Naive thymus-derived CD4-positive, alpha-beta T cell (primary cell): ENCODE measurements at regions not wholly inside any gene's neighbourhood (a gene's known extent, or its start where the extent isn't known, plus 50 kb on each side); places are given as distances from the start of the nearest gene placed in this dataset.

ENCODE experiments used
- ATAC-seq: fragments of 150-1000 bp; cut with Tn5 transposase; 2 replicates; pipeline ENCODE4 v1.10.0; 2021; ENCODE audit warnings: mild to moderate bottlenecking, moderate library complexity
- CTCF ChIA-PET: fragments of 350-600 bp; sonication (Branson Sonifier 250); formaldehyde crosslinking; loops from one replicate; lab custom pipeline; 2021; ENCODE audit warnings: antibody characterized with exemption; lab: Charles Lee
- POLR2A ChIA-PET: fragments of 350-600 bp; sonication (Branson Sonifier 250); formaldehyde crosslinking; loops from one replicate; lab custom pipeline; 2021; ENCODE audit warnings: antibody characterized with exemption, inconsistent platforms; lab: Charles Lee
- DNase-seq, 9 donors: peaks; one replicate each; pipeline versions ENCODE4 v3.0.0 to v3.0.0-alpha.2; 2020 to 2022; ENCODE audit warnings: mixed read lengths in 1 of 9
- H3K27ac ChIP-seq: one replicate; pipeline ENCODE4 v1.7.0; 2013; ENCODE audit warnings: mild to moderate bottlenecking, low read depth, low read length, moderate library complexity
- H3K27me3 ChIP-seq, 2 donors: one replicate each; pipeline ENCODE4 v1.7.0; 2013; ENCODE audit warnings: low read length in 2 of 2, mild to moderate bottlenecking in 2 of 2, moderate library complexity in 2 of 2; ENCODE audit not compliant: control insufficient read depth in 2 of 2, insufficient read depth in 2 of 2
- H3K36me3 ChIP-seq, 3 experiments: 1 replicate in 2 of 3; 2 replicates in 1 of 3; pipeline ENCODE4 v1.7.0; 2013; ENCODE audit warnings: low read length in 3 of 3, mild to moderate bottlenecking in 3 of 3, moderate library complexity in 1 of 3; ENCODE audit not compliant: insufficient read depth in 3 of 3, control insufficient read depth in 2 of 3
- H3K4me1 ChIP-seq, 2 donors: one replicate each; pipeline ENCODE4 v1.7.0; 2013; ENCODE audit warnings: low read length in 2 of 2, mild to moderate bottlenecking in 2 of 2, moderate library complexity in 1 of 2; ENCODE audit not compliant: control insufficient read depth in 2 of 2, insufficient read depth in 2 of 2
- H3K4me3 ChIP-seq: 2 replicates; pipeline ENCODE4 v1.7.0; 2013; ENCODE audit warnings: mild to moderate bottlenecking, low read length
- H3K9me3 ChIP-seq, 3 experiments: 1 replicate in 2 of 3; 2 replicates in 1 of 3; pipeline ENCODE4 v1.7.0; 2013; ENCODE audit warnings: low read length in 3 of 3; ENCODE audit not compliant: control insufficient read depth in 2 of 3
- H3K27ac Mint-ChIP-seq, 9 donors: one replicate each; pipeline ENCODE4 v1.8.0; 2020 to 2022; ENCODE audit warnings: mixed read lengths in 9 of 9, mild to moderate bottlenecking in 8 of 9, moderate library complexity in 5 of 9, inconsistent platforms in 2 of 9
- H3K27me3 Mint-ChIP-seq, 5 donors: one replicate each; pipeline ENCODE4 v1.8.0; 2021 to 2022; ENCODE audit warnings: mixed read lengths in 5 of 5, mild to moderate bottlenecking in 1 of 5
- H3K36me3 Mint-ChIP-seq, 5 donors: one replicate each; pipeline ENCODE4 v1.8.0; 2020 to 2022; ENCODE audit warnings: mixed read lengths in 5 of 5, mild to moderate bottlenecking in 3 of 5, inconsistent platforms in 1 of 5
- H3K4me1 Mint-ChIP-seq, 7 donors: one replicate each; pipeline ENCODE4 v1.8.0; 2020 to 2022; ENCODE audit warnings: mixed read lengths in 7 of 7, mild to moderate bottlenecking in 3 of 7, inconsistent platforms in 1 of 7
- H3K4me3 Mint-ChIP-seq, 10 donors: one replicate each; pipeline ENCODE4 v1.8.0; 2020 to 2022; ENCODE audit warnings: mild to moderate bottlenecking in 10 of 10, mixed read lengths in 10 of 10, moderate library complexity in 6 of 10, inconsistent platforms in 2 of 10
- H3K9me3 Mint-ChIP-seq, 11 donors: one replicate each; pipeline ENCODE4 v1.8.0; 2020 to 2022; ENCODE audit warnings: mixed read lengths in 11 of 11, mild to moderate bottlenecking in 4 of 11, inconsistent platforms in 1 of 11, moderate library complexity in 1 of 11
- intact Hi-C, 2 donors: fragments of 100-400 bp; cut with micrococcal nuclease; formaldehyde crosslinking; loops; one replicate each; pipeline ENCODE4 v1.15.1; 2023

DNA sequence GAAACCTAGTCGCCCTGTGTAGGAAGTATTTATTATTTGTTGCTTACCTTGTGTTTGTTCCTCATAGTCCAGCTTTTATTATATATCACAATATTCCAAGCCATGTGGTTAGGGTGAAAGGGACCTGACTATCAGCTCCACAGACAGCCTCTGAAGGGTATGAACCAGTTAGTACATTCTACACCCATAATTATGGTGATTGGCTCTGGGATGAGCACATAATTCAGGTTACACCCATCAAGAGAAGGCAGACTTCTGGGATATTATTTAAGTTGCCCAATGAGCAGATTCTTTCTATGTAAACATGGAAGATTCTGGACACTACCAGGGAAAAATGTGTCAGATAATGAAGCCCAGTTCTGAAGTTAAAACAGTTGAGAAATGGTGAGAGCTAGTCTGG is 168.0 kb downstream of the KIF4B start:
- no peaks in the 10 kb centered on the region for H3K4me1 Mint-ChIP-seq
- H3K36me3 ChIP-seq: no peaks in the 10 kb centered on the region
- H3K27ac ChIP-seq: no peak overlapping the region
- H3K9me3 ChIP-seq: no peaks in the 10 kb centered on the region
- DNase-seq: no peak
- H3K9me3 Mint-ChIP-seq: peaks cover 0 to 25% (median 11%) of the 10 kb centered on the region in 11 donors
- ChIA-PET CTCF (no interaction called here), POLR2A (no interaction called here)
- no peaks in the 10 kb centered on the region for H3K4me1 ChIP-seq
- H3K36me3 Mint-ChIP-seq: peaks cover 0 to 4% (median 0%) of the 10 kb centered on the region in 5 donors
- no peak for ATAC-seq
- H3K4me3 ChIP-seq: no peak overlapping the region
- no peaks in the 10 kb centered on the region for H3K27me3 ChIP-seq
- H3K27ac Mint-ChIP-seq: no peak overlapping the region
- intact Hi-C loops: no loop called here
- no peak overlapping the region for H3K4me3 Mint-ChIP-seq
- H3K27me3 Mint-ChIP-seq: peaks cover 0 to 11% (median 4%) of the 10 kb centered on the region in 5 donors

DNA sequence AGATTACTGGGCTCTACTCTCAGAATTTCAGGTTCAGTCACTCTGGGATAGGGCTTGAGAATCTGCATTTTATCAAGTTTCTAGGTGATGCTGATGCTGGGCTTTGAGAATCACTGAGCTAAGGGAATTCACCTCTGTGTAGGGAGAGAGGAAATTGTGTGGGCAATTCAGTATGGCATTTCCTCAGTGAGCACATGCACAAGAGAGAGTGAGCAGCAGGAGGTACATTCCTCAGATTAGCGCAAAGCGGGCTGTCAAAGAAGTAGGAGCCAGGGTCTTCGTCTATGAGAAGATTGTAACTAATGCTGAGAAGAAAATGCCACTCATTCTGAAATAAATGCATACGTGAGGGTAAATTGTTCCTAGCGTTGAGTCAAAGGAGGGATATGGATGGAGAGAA is 175.9 kb downstream of the KIF4B start:
- intact Hi-C loops: no loop called here
- H3K4me1 ChIP-seq: no peaks in the 10 kb centered on the region
- no peak overlapping the region for H3K4me3 Mint-ChIP-seq
- H3K9me3 ChIP-seq: peaks cover 0 to 4% (median 0%) of the 10 kb centered on the region in 3 experiments
- H3K9me3 Mint-ChIP-seq: peaks cover 2 to 26% (median 12%) of the 10 kb centered on the region in 11 donors
- no peak overlapping the region for H3K4me3 ChIP-seq
- H3K36me3 ChIP-seq: no peaks in the 10 kb centered on the region
- H3K27me3 ChIP-seq: no peaks in the 10 kb centered on the region
- peaks cover 0 to 30% (median 14%) of the 10 kb centered on the region in 5 donors for H3K27me3 Mint-ChIP-seq
- H3K27ac ChIP-seq: no peak overlapping the region
- POLR2A ChIA-PET: no interaction called here
- DNase-seq (no peak), ATAC-seq (no peak)
- peaks cover 0 to 3% (median 0%) of the 10 kb centered on the region in 5 donors for H3K36me3 Mint-ChIP-seq
- H3K27ac Mint-ChIP-seq: no peak overlapping the region
- CTCF ChIA-PET: no interaction called here
- no peaks in the 10 kb centered on the region for H3K4me1 Mint-ChIP-seq

DNA sequence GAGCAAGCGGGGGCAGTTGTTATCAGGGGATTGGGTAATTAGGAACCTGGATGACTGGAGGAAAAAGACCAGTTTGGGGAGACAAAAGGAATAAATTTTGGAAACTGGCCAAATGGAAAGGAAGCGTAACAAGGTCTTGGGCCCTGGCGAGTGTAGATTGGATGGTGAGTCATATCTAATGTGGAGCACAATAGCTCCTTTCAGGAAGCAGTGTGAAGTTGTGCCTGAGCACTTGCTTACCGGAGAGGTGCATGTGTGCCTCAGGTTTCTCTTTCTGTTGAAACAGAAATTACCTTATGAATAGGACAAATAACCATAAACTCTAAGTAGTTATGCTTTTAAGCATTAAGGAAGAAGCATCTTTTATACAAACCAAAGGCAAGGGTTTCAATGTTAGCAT is 176.4 kb downstream of the KIF4B start:
- no peak overlapping the region for H3K4me3 Mint-ChIP-seq
- Histone ChIP-seq H3K9me3 (peaks cover 0 to 4% (median 0%) of the 10 kb centered on the region in 3 experiments), H3K36me3 (no peaks in the 10 kb centered on the region), H3K4me3 (no peak overlapping the region), H3K27me3 (no peaks in the 10 kb centered on the region), H3K4me1 (no peaks in the 10 kb centered on the region), H3K27ac (no peak overlapping the region)
- H3K36me3 Mint-ChIP-seq: peaks cover 0 to 3% (median 0%) of the 10 kb centered on the region in 5 donors
- no peak overlapping the region for H3K27ac Mint-ChIP-seq
- POLR2A ChIA-PET: no interaction called here
- peaks cover 2 to 26% (median 12%) of the 10 kb centered on the region in 11 donors for H3K9me3 Mint-ChIP-seq
- CTCF ChIA-PET: no interaction called here
- no peaks in the 10 kb centered on the region for H3K4me1 Mint-ChIP-seq
- intact Hi-C loops: no loop called here
- peaks cover 0 to 30% (median 14%) of the 10 kb centered on the region in 5 donors for H3K27me3 Mint-ChIP-seq
- DNase-seq: no peak
- ATAC-seq: no peak

DNA sequence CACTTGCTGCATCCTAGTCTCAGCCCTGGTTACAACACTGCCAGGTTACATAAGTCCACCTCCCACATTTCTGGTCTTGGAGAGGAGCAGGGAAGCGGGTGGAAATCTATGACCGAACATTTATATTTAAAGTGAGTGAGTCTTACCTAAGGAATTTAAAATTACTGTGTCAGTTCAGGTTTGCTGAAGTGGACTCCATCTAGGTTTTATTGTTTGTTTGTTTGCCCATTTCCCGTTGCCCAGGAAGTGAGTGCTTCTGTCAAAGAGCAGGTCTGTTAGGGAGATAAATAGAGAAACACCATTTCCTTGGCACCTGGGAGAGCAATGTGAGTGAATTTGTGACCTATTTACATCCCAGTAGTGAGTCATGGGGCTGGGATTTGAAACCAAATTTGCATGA is 179.5 kb downstream of the KIF4B start:
- Histone ChIP-seq H3K36me3 (no peaks in the 10 kb centered on the region), H3K9me3 (no peaks in the 10 kb centered on the region), H3K27ac (no peak overlapping the region), H3K4me3 (no peak overlapping the region), H3K27me3 (no peaks in the 10 kb centered on the region), H3K4me1 (no peaks in the 10 kb centered on the region)
- POLR2A ChIA-PET: no interaction called here
- peaks cover 0 to 29% (median 26%) of the 10 kb centered on the region in 5 donors for H3K27me3 Mint-ChIP-seq
- H3K4me1 Mint-ChIP-seq: no peaks in the 10 kb centered on the region
- intact Hi-C loops: no loop called here
- no peak overlapping the region for H3K4me3 Mint-ChIP-seq
- no peak for ATAC-seq
- DNase-seq: no peak
- H3K9me3 Mint-ChIP-seq: peaks cover 0 to 16% (median 7%) of the 10 kb centered on the region in 11 donors
- CTCF ChIA-PET: no interaction called here
- peaks cover 0 to 3% (median 0%) of the 10 kb centered on the region in 5 donors for H3K36me3 Mint-ChIP-seq
- no peak overlapping the region for H3K27ac Mint-ChIP-seq

DNA sequence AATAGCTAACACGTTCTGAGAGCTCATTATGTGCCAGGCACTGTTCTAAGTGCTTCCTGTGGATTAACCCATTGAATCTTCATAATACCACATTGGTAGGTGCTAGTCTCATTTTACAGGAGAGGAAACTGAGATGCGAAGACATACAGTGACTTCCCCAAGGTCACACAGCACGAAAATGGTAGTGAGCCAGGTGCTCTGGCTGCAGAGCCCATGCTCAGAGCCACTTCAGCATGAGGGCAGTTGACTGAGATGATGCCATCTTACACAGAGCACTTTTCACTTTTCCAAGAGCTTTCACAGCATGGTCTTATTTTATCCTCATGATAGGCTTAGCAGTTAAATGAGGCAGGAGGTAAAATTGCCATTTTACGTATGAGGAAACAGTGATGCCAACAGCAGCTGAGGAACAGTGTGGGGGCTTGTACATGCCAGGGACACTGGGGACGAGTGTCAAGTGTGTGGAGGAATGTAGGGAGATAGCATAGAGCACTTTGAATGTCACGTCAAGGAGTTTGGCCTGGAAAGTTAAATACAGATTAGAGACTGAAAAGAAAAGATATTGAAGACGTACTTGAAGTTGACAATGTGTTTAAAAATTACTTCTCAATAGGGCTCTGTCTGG is 180.0 kb downstream of the KIF4B start:
- DNase-seq (no peak), ATAC-seq (no peak)
- intact Hi-C loops: no loop called here
- no peaks in the 10 kb centered on the region for H3K36me3 ChIP-seq
- H3K4me1 Mint-ChIP-seq: no peaks in the 10 kb centered on the region
- POLR2A ChIA-PET: no interaction called here
- no peak overlapping the region for H3K27ac Mint-ChIP-seq
- H3K9me3 ChIP-seq: no peaks in the 10 kb centered on the region
- CTCF ChIA-PET: no interaction called here
- peaks cover 0 to 12% (median 4%) of the 10 kb centered on the region in 11 donors for H3K9me3 Mint-ChIP-seq
- H3K27ac ChIP-seq: no peak overlapping the region
- H3K36me3 Mint-ChIP-seq: peaks cover 0 to 3% (median 0%) of the 10 kb centered on the region in 5 donors
- no peak overlapping the region for H3K4me3 Mint-ChIP-seq
- H3K4me3 ChIP-seq: no peak overlapping the region
- H3K4me1 ChIP-seq: no peaks in the 10 kb centered on the region
- H3K27me3 ChIP-seq: no peaks in the 10 kb centered on the region
- H3K27me3 Mint-ChIP-seq: peaks cover 0 to 28% (median 25%) of the 10 kb centered on the region in 5 donors

DNA sequence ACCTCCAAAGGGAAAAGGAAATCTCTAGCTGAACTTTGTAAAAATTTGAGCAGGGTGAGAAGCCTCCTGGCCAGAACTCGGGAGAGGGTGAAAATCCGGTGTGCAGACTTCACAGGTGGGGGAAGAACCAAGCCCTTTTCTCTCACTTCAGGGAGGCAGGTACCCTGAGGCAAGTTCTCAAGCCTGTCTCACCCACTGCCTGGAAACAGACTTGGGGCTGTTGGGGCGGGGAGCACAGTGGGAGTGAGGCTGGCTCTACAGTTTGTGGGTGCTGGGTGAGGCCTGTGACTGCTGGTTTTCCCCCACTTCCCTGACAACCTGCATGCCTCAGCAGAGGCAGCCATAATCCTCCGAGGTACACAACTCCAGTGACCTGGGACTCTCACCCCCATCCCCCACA is 187.1 kb downstream of the KIF4B start:
- H3K9me3 Mint-ChIP-seq: peaks cover 6 to 26% (median 9%) of the 10 kb centered on the region in 11 donors
- Histone ChIP-seq H3K9me3 (peaks cover 0 to 5% (median 0%) of the 10 kb centered on the region in 3 experiments), H3K36me3 (no peaks in the 10 kb centered on the region), H3K27me3 (no peaks in the 10 kb centered on the region), H3K27ac (no peak overlapping the region), H3K4me1 (no peaks in the 10 kb centered on the region), H3K4me3 (no peak overlapping the region)
- H3K27me3 Mint-ChIP-seq: peaks cover 0 to 43% (median 13%) of the 10 kb centered on the region in 5 donors
- intact Hi-C loops: no loop called here
- ChIA-PET CTCF (no interaction called here), POLR2A (interaction anchor here (0.6 kb wide), 1 partner anchor 666 kb away, joined by 3 read pairs; no protein-coding TSS in a partner anchor)
- H3K27ac Mint-ChIP-seq: no peak overlapping the region
- H3K36me3 Mint-ChIP-seq: peaks cover 0 to 5% (median 0%) of the 10 kb centered on the region in 5 donors
- no peak overlapping the region for H3K4me3 Mint-ChIP-seq
- no peak for DNase-seq
- no peaks in the 10 kb centered on the region for H3K4me1 Mint-ChIP-seq
- ATAC-seq: no peak

DNA sequence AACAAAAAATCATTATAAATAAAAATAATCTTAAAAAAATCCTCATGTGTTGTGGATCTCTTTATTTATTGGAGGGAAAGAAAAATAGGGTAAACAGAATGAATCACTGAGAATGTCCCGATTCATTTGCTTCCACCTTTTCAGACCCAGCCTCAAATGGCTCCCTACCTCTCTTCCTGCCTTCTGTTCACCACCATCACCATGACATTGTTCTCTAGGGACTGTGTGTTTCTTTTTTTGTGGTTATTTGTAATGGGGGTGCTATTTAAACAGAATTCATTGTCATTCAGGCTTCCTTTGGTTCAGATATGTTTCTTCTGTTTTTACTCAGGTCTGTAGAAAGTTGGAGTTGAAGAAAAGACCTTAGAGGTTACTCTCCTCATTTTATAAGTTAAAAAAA is 198.2 kb downstream of the KIF4B start:
- Histone ChIP-seq H3K27ac (no peak overlapping the region), H3K27me3 (no peaks in the 10 kb centered on the region), H3K9me3 (no peaks in the 10 kb centered on the region), H3K36me3 (no peaks in the 10 kb centered on the region), H3K4me1 (no peaks in the 10 kb centered on the region), H3K4me3 (no peak overlapping the region)
- H3K36me3 Mint-ChIP-seq: no peaks in the 10 kb centered on the region
- intact Hi-C loops: no loop called here
- H3K27ac Mint-ChIP-seq: no peak overlapping the region
- no peak for DNase-seq
- H3K9me3 Mint-ChIP-seq: peaks cover 0 to 10% (median 2%) of the 10 kb centered on the region in 11 donors
- no peak overlapping the region for H3K4me3 Mint-ChIP-seq
- no peaks in the 10 kb centered on the region for H3K4me1 Mint-ChIP-seq
- no peak for ATAC-seq
- ChIA-PET POLR2A (no interaction called here), CTCF (no interaction called here)
- H3K27me3 Mint-ChIP-seq: peaks cover 0 to 22% (median 4%) of the 10 kb centered on the region in 5 donors
